ENCODE measurements at regions not wholly inside any gene's neighbourhood (a gene's known extent, or its start where the extent isn't known, plus 50 kb on each side); places are given as distances from the start of the nearest gene placed in this dataset.

GRCh38 chr5:111628901-111629300 lies 116.6 kb upstream of the STARD4 start:
- Histone ChIP-seq H3K4me1 (ENCODE audit: control insufficient read depth in 2 of 2, insufficient read depth in 1 of 2, low read depth in 1 of 2, low read length in 2 of 2) (no peaks in the 10 kb centered on the region), H2AFZ (ENCODE audit: low read length) (no peak overlapping the region), H3K9ac (ENCODE audit: low read depth, low read length, poor library complexity) (no peak overlapping the region), H3K14ac (ENCODE audit: low read length) (no peak overlapping the region), H3K4me2 (ENCODE audit: insufficient read depth, low read length, poor library complexity, severe bottlenecking) (no peak overlapping the region), H2BK15ac (ENCODE audit: low read length) (no peak overlapping the region), H3K4ac (ENCODE audit: low read length) (no peak overlapping the region), H3K23ac (ENCODE audit: low read depth, low read length, poor library complexity) (no peak overlapping the region), H3K36me3 (replicated peaks in 1 of 2; ENCODE audit: control insufficient read depth in 2 of 2, insufficient read depth in 2 of 2, low read length in 2 of 2) (no peaks in the 10 kb centered on the region), H3K79me1 (ENCODE audit: low read depth, low read length) (no peaks in the 10 kb centered on the region), H3K27ac (replicated peaks; ENCODE audit: low read length) (no peak overlapping the region), H3K4me3 (ENCODE audit: low read length in 2 of 2) (no peak overlapping the region), H3K9me3 (replicated peaks in 1 of 2; ENCODE audit: control insufficient read depth in 2 of 2, insufficient read depth in 1 of 2, low read depth in 1 of 2, low read length in 2 of 2) (peaks cover 0 to 2% of the 10 kb centered on the region in 2 donors), H4K8ac (ENCODE audit: low read depth, low read length) (no peak overlapping the region), H3K27me3 (ENCODE audit: control insufficient read depth in 3 of 3, insufficient read depth in 3 of 3, low read depth in 1 of 3, low read length in 3 of 3) (no peaks in the 10 kb centered on the region), H2BK12ac (ENCODE audit: low read length) (no peak overlapping the region), H4K91ac (ENCODE audit: low read depth, low read length, poor library complexity) (no peak overlapping the region), H2BK120ac (ENCODE audit: low read depth, low read length) (no peak overlapping the region), H2BK5ac (ENCODE audit: low read length) (no peak overlapping the region), H2AK5ac (ENCODE audit: low read depth, low read length) (no peak overlapping the region), H3K18ac (ENCODE audit: low read length) (no peak overlapping the region)
- no peak for DNase-seq (ENCODE audit: low spot score)

DNA sequence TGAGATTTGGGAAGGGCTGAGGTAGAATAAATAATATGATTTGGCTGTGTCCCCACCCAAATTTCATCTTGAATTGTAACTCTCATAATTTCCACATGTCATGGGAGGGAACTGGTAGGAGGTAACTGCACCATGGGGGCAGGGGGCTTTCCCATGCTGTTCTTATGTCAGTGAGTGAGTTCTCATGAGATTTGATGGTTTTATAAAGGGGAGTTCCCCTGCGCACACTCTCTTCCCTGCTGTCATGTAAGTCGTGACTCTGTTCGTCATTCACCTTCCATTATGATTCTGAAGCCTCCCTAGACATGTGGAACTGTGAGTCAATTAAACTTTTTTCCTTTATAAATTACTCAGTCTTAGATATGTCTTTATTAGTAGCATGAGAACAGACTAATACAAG lies 115.5 kb upstream of the STARD4 start:
- H3K18ac ChIP-seq (ENCODE audit: low read length), result no peak overlapping the region
- no peaks in the 10 kb centered on the region for H3K36me3 ChIP-seq (replicated peaks in 1 of 2; ENCODE audit: control insufficient read depth in 2 of 2, insufficient read depth in 2 of 2, low read length in 2 of 2)
- DNase-seq (ENCODE audit: low spot score), result no peak
- H3K4ac ChIP-seq (ENCODE audit: low read length), result no peak overlapping the region
- H3K4me3 ChIP-seq (ENCODE audit: low read length in 2 of 2), result no peak overlapping the region
- H3K79me1 ChIP-seq (ENCODE audit: low read depth, low read length), result no peaks in the 10 kb centered on the region
- WGBS, 2 donors (ENCODE audit: extremely low coverage in 2 of 2, insufficient read length in 2 of 2, insufficient replicate concordance in 1 of 2), result no CpG with 5 or more reads among the region's 3 CpGs
- H4K8ac ChIP-seq (ENCODE audit: low read depth, low read length), result no peak overlapping the region
- no peak overlapping the region for H4K91ac ChIP-seq (ENCODE audit: low read depth, low read length, poor library complexity)
- no peak overlapping the region for H3K27ac ChIP-seq (replicated peaks; ENCODE audit: low read length)
- H2AFZ ChIP-seq (ENCODE audit: low read length), result no peak overlapping the region
- no peak overlapping the region for H2AK5ac ChIP-seq (ENCODE audit: low read depth, low read length)
- H3K9me3 ChIP-seq (replicated peaks in 1 of 2; ENCODE audit: control insufficient read depth in 2 of 2, insufficient read depth in 1 of 2, low read depth in 1 of 2, low read length in 2 of 2), result peaks cover 0 to 2% of the 10 kb centered on the region in 2 donors
- no peaks in the 10 kb centered on the region for H3K27me3 ChIP-seq (ENCODE audit: control insufficient read depth in 3 of 3, insufficient read depth in 3 of 3, low read depth in 1 of 3, low read length in 3 of 3)
- no peak overlapping the region for H2BK120ac ChIP-seq (ENCODE audit: low read depth, low read length)
- H3K4me1 ChIP-seq (ENCODE audit: control insufficient read depth in 2 of 2, insufficient read depth in 1 of 2, low read depth in 1 of 2, low read length in 2 of 2), result no peaks in the 10 kb centered on the region
- H3K4me2 ChIP-seq (ENCODE audit: insufficient read depth, low read length, poor library complexity, severe bottlenecking), result no peak overlapping the region
- H2BK15ac ChIP-seq (ENCODE audit: low read length), result no peak overlapping the region
- H3K23ac ChIP-seq (ENCODE audit: low read depth, low read length, poor library complexity), result no peak overlapping the region
- H2BK12ac ChIP-seq (ENCODE audit: low read length), result no peak overlapping the region
- H2BK5ac ChIP-seq (ENCODE audit: low read length), result no peak overlapping the region
- H3K9ac ChIP-seq (ENCODE audit: low read depth, low read length, poor library complexity), result no peak overlapping the region
- H3K14ac ChIP-seq (ENCODE audit: low read length), result no peak overlapping the region

- Histone ChIP-seq H3K4ac (ENCODE audit: low read length) (no peak overlapping the region), H4K8ac (ENCODE audit: low read depth, low read length) (no peak overlapping the region), H2BK12ac (ENCODE audit: low read length) (no peak overlapping the region), H3K18ac (ENCODE audit: low read length) (no peak overlapping the region), H2BK5ac (ENCODE audit: low read length) (no peak overlapping the region), H4K91ac (ENCODE audit: low read depth, low read length, poor library complexity) (no peak overlapping the region), H3K23ac (ENCODE audit: low read depth, low read length, poor library complexity) (no peak overlapping the region), H2AFZ (ENCODE audit: low read length) (no peak overlapping the region), H3K14ac (ENCODE audit: low read length) (no peak overlapping the region), H3K4me2 (ENCODE audit: insufficient read depth, low read length, poor library complexity, severe bottlenecking) (no peak overlapping the region), H3K9ac (ENCODE audit: low read depth, low read length, poor library complexity) (no peak overlapping the region), H3K27me3 (ENCODE audit: control insufficient read depth in 3 of 3, insufficient read depth in 3 of 3, low read depth in 1 of 3, low read length in 3 of 3) (no peaks in the 10 kb centered on the region), H3K9me3 (replicated peaks in 1 of 2; ENCODE audit: control insufficient read depth in 2 of 2, insufficient read depth in 1 of 2, low read depth in 1 of 2, low read length in 2 of 2) (peaks cover 0 to 2% of the 10 kb centered on the region in 2 donors), H2BK15ac (ENCODE audit: low read length) (no peak overlapping the region), H3K27ac (replicated peaks; ENCODE audit: low read length) (no peak overlapping the region), H2BK120ac (ENCODE audit: low read depth, low read length) (no peak overlapping the region), H3K4me1 (ENCODE audit: control insufficient read depth in 2 of 2, insufficient read depth in 1 of 2, low read depth in 1 of 2, low read length in 2 of 2) (no peaks in the 10 kb centered on the region), H3K36me3 (replicated peaks in 1 of 2; ENCODE audit: control insufficient read depth in 2 of 2, insufficient read depth in 2 of 2, low read length in 2 of 2) (no peaks in the 10 kb centered on the region), H3K79me1 (ENCODE audit: low read depth, low read length) (no peaks in the 10 kb centered on the region), H3K4me3 (ENCODE audit: low read length in 2 of 2) (no peak overlapping the region), H2AK5ac (ENCODE audit: low read depth, low read length) (no peak overlapping the region)
- DNase-seq (ENCODE audit: low spot score), result no peak
- WGBS, 2 donors (ENCODE audit: extremely low coverage in 2 of 2, insufficient read length in 2 of 2, insufficient replicate concordance in 1 of 2), result no CpG with 5 or more reads among the region's 2 CpGs
Measured at GRCh38 chr5:111626473-111627148, 114.3 kb upstream of the STARD4 start.

- WGBS, 2 donors (ENCODE audit: extremely low coverage in 2 of 2, insufficient read length in 2 of 2, insufficient replicate concordance in 1 of 2), result no CpG with 5 or more reads among the region's 5 CpGs
- H2BK120ac ChIP-seq (ENCODE audit: low read depth, low read length), result no peak overlapping the region
- no peak overlapping the region for H3K4me3 ChIP-seq (ENCODE audit: low read length in 2 of 2)
- no peak overlapping the region for H3K23ac ChIP-seq (ENCODE audit: low read depth, low read length, poor library complexity)
- no peaks in the 10 kb centered on the region for H3K27me3 ChIP-seq (ENCODE audit: control insufficient read depth in 3 of 3, insufficient read depth in 3 of 3, low read depth in 1 of 3, low read length in 3 of 3)
- no peaks in the 10 kb centered on the region for H3K79me1 ChIP-seq (ENCODE audit: low read depth, low read length)
- H3K9ac ChIP-seq (ENCODE audit: low read depth, low read length, poor library complexity), result no peak overlapping the region
- H3K4me1 ChIP-seq (ENCODE audit: control insufficient read depth in 2 of 2, insufficient read depth in 1 of 2, low read depth in 1 of 2, low read length in 2 of 2), result no peaks in the 10 kb centered on the region
- H3K14ac ChIP-seq (ENCODE audit: low read length), result no peak overlapping the region
- H2BK15ac ChIP-seq (ENCODE audit: low read length), result no peak overlapping the region
- no peak for DNase-seq (ENCODE audit: low spot score)
- H3K27ac ChIP-seq (replicated peaks; ENCODE audit: low read length), result no peak overlapping the region
- no peak overlapping the region for H3K18ac ChIP-seq (ENCODE audit: low read length)
- no peak overlapping the region for H2BK12ac ChIP-seq (ENCODE audit: low read length)
- no peak overlapping the region for H2AFZ ChIP-seq (ENCODE audit: low read length)
- H4K8ac ChIP-seq (ENCODE audit: low read depth, low read length), result no peak overlapping the region
- H3K36me3 ChIP-seq (replicated peaks in 1 of 2; ENCODE audit: control insufficient read depth in 2 of 2, insufficient read depth in 2 of 2, low read length in 2 of 2), result no peaks in the 10 kb centered on the region
- H3K4ac ChIP-seq (ENCODE audit: low read length), result peak overlapping the region; percentile 66
- no peak overlapping the region for H2AK5ac ChIP-seq (ENCODE audit: low read depth, low read length)
- no peaks in the 10 kb centered on the region for H3K9me3 ChIP-seq (replicated peaks in 1 of 2; ENCODE audit: control insufficient read depth in 2 of 2, insufficient read depth in 1 of 2, low read depth in 1 of 2, low read length in 2 of 2)
- H2BK5ac ChIP-seq (ENCODE audit: low read length), result no peak overlapping the region
- H3K4me2 ChIP-seq (ENCODE audit: insufficient read depth, low read length, poor library complexity, severe bottlenecking), result no peak overlapping the region
- no peak overlapping the region for H4K91ac ChIP-seq (ENCODE audit: low read depth, low read length, poor library complexity)
Measured at GRCh38 chr5:111618623-111619271, 106.4 kb upstream of the STARD4 start.
